DOHH2 (cell line): ENCODE measurements at regions not wholly inside any gene's neighbourhood (a gene's known extent, or its start where the extent isn't known, plus 50 kb on each side); places are given as distances from the start of the nearest gene placed in this dataset.

Experiments
- H3F3A ChIP-seq: fragments of 200-600 bp; sonication (generic), shearing (Covaris generic); 2 replicates; pipeline ENCODE4 v1.6.0; 2016; ENCODE audit warnings: antibody characterized with exemption, mild to moderate bottlenecking; ENCODE audit not compliant: control insufficient read depth, insufficient read depth
- H3K27ac ChIP-seq: fragments of 200-600 bp; sonication (generic); 2 replicates; pipeline ENCODE4 v1.5.1; 2014; ENCODE audit warnings: low read depth, mild to moderate bottlenecking, low read length, moderate library complexity
- H3K27me3 ChIP-seq: fragments of 200-600 bp; sonication (generic); 2 replicates; pipeline ENCODE4 v1.6.1; 2014; ENCODE audit warnings: mild to moderate bottlenecking, low read length, mixed read lengths; ENCODE audit not compliant: control insufficient read depth
- H3K36me3 ChIP-seq: fragments of 200-600 bp; sonication (generic); 2 replicates; pipeline ENCODE4 v1.6.1; 2014; ENCODE audit warnings: mild to moderate bottlenecking, low read length, moderate library complexity, mixed read lengths; ENCODE audit not compliant: control insufficient read depth
- H3K4me1 ChIP-seq: fragments of 200-600 bp; sonication (generic); 2 replicates; pipeline ENCODE4 v1.6.1; 2014; ENCODE audit warnings: mild to moderate bottlenecking, low read length, mixed read lengths; ENCODE audit not compliant: control insufficient read depth
- H3K4me2 ChIP-seq: fragments of 200-600 bp; sonication (generic); 2 replicates; pipeline ENCODE4 v1.6.0; 2014; ENCODE audit warnings: mild to moderate bottlenecking, low read length, moderate library complexity
- H3K4me3 ChIP-seq: fragments of 200-600 bp; sonication (generic); 2 replicates; pipeline ENCODE4 v1.5.1; 2014; ENCODE audit warnings: mild to moderate bottlenecking, low read length, mixed read lengths
- H3K79me2 ChIP-seq: fragments of 200-600 bp; sonication (generic); 2 replicates; pipeline ENCODE4 v1.6.1; 2014; ENCODE audit warnings: mild to moderate bottlenecking, low read length, mixed read lengths; ENCODE audit not compliant: control insufficient read depth
- H3K9me2 ChIP-seq: fragments of 200-600 bp; sonication (generic); replicated peaks from 2 replicates; pipeline ENCODE4 v1.6.1; 2014; ENCODE audit warnings: mild to moderate bottlenecking, low read length, mixed read lengths; ENCODE audit not compliant: control insufficient read depth
- H3K9me3 ChIP-seq: fragments of 200-600 bp; sonication (generic); 2 replicates; pipeline ENCODE4 v1.6.1; 2014; ENCODE audit warnings: antibody characterized with exemption, low read length, mixed read lengths; ENCODE audit not compliant: control insufficient read depth, insufficient read depth
- H4K20me1 ChIP-seq: fragments of 200-600 bp; sonication (generic); 2 replicates; pipeline ENCODE4 v1.6.0; 2014; ENCODE audit warnings: low read depth, mild to moderate bottlenecking, antibody characterized with exemption, low read length, moderate library complexity; ENCODE audit not compliant: control insufficient read depth, insufficient read depth
- CTCF ChIP-seq: fragments of 200-600 bp; sonication (generic); IDR thresholded peaks from one replicate; pipeline ENCODE4 v1.5.1; 2014; ENCODE audit warnings: antibody characterized with exemption, mild to moderate bottlenecking, low read depth, low read length; ENCODE audit not compliant: poor library complexity, severe bottlenecking
- EZH2phosphoT487 ChIP-seq: fragments of 200-600 bp; sonication (generic); IDR thresholded peaks from 2 replicates; pipeline ENCODE4 v1.6.1; 2017; ENCODE audit warnings: borderline replicate concordance, mild to moderate bottlenecking, antibody characterized with exemption, low read length, moderate library complexity, mixed read lengths

DNA sequence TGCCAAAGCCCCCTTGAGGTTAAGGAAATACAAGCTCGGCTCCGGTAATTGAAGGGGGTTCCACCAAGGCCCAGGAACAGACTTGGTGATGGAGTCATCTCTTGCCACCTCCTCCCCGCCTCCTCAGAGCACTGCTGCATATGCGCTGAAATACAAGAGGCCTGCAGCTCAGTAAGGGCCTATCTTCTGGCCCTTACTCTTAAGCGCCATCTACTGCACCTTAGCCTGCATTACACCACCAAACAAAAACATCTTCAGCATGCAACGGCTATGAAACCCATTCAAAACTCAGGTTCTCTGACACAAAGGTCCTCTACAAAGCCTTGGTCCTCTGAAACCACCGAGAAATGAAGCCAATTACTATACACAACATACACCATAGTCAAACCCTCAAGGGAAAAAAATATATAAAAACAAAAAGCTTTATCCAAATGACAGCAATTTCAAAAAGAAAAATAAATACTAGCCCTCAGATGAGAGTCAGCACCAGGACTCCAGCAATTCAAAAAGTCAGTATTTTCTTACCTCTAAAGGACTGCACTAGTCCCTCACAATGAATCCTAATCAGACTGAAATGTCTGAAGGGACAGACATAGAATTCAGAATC lies 176.8 kb upstream of the TBX20 start:
- TF ChIP-seq CTCF, result peak; percentile 96
- TF ChIP-seq EZH2phosphoT487, result no peak
- Histone ChIP-seq H3K9me3 (no peaks in the 10 kb centered on the region), H4K20me1 (no peaks in the 10 kb centered on the region), H3K9me2 (no peaks in the 10 kb centered on the region), H3K4me2 (no peak overlapping the region), H3K79me2 (no peaks in the 10 kb centered on the region), H3F3A (no peaks in the 10 kb centered on the region), H3K4me1 (no peaks in the 10 kb centered on the region), H3K36me3 (no peaks in the 10 kb centered on the region), H3K27ac (no peak overlapping the region), H3K4me3 (no peak overlapping the region), H3K27me3 (peaks cover 8% of the 10 kb centered on the region)

DNA sequence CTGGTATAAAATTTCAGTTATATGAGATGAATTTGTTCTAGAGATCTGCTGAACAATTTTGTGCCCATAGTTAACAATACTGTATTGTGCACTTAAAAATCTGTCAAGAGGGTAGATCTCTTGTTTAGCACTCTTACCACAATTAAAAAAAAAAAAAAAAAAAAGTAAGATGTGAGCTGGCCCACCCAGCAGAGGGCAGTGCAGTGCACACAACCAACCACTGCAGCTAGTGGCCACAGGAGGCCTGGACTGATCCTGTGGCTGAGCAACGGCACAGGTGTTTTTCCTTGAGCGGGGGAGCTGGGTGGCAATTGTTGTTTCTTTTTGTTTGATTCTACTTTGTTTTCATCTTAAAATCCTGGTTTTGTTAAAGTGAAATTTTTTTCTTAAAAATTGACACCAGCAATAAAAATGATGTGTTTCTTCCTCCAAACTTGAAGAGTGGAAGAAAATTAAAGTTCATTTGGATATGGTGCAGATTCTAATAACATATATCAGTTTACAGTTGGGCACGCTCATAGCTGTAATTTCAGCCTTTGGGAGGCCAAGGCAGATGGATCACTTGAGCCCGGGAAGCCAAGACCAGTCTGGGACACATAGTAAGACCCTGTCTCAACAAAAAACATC lies 171.1 kb upstream of the TBX20 start:
- no peaks in the 10 kb centered on the region for H3K9me2 ChIP-seq
- peak; percentile 78 for TF ChIP-seq CTCF
- TF ChIP-seq EZH2phosphoT487, result no peak
- H3K27me3 ChIP-seq, result peaks cover 5% of the 10 kb centered on the region
- no peak overlapping the region for H3K4me2 ChIP-seq
- no peaks in the 10 kb centered on the region for H3K9me3 ChIP-seq
- H3K4me3 ChIP-seq, result no peak overlapping the region
- H3K4me1 ChIP-seq, result no peaks in the 10 kb centered on the region
- no peaks in the 10 kb centered on the region for H3K79me2 ChIP-seq
- no peaks in the 10 kb centered on the region for H3F3A ChIP-seq
- H3K36me3 ChIP-seq, result no peaks in the 10 kb centered on the region
- no peaks in the 10 kb centered on the region for H4K20me1 ChIP-seq
- no peak overlapping the region for H3K27ac ChIP-seq

- H3K4me3 ChIP-seq, result no peak overlapping the region
- no peaks in the 10 kb centered on the region for H3K4me1 ChIP-seq
- H3K27ac ChIP-seq, result no peak overlapping the region
- TF ChIP-seq CTCF (no peak), EZH2phosphoT487 (no peak)
- no peaks in the 10 kb centered on the region for H3K36me3 ChIP-seq
- no peaks in the 10 kb centered on the region for H3K79me2 ChIP-seq
- no peak overlapping the region for H3K4me2 ChIP-seq
- H3K27me3 ChIP-seq, result peaks cover 5% of the 10 kb centered on the region
- H3K9me3 ChIP-seq, result no peaks in the 10 kb centered on the region
- H3K9me2 ChIP-seq, result no peaks in the 10 kb centered on the region
- no peaks in the 10 kb centered on the region for H3F3A ChIP-seq
- H4K20me1 ChIP-seq, result no peaks in the 10 kb centered on the region
Observed at GRCh38 chr7:35424440-35424839, 170.5 kb upstream of the TBX20 start.
